ENCODE measurements at regions not wholly inside any gene's neighbourhood (a gene's known extent, or its start where the extent isn't known, plus 50 kb on each side); places are given as distances from the start of the nearest gene placed in this dataset.

- no peak for DNase-seq
These were observed 348.7 kb upstream of the CDH20 start for GRCh38 chr18:60984510-60984909.

DNA sequence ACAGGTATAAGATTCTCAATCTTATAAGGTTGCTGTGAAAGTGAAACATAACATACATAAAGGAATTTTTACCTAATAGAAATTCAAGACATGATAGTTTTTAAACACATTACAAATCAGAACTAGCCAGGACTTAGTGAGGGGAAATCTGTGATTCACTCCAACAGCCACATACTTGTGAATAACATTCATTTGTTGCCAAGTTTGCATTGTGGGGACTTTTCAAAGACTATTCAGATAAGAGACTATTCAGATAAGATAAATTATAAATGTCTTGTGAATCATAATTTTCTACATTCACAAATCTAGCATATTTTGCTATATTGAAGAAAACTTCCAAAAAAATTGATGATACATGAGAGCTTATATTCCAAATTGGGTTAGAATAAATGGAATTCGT lies 345.3 kb upstream of the CDH20 start:
- no peak for DNase-seq

GRCh38 chr18:60996326-60996725 lies 336.9 kb upstream of the CDH20 start:
- no peak for DNase-seq

- no peak for DNase-seq
These were observed 336.4 kb upstream of the CDH20 start for GRCh38 chr18:60996822-60997221.

DNA sequence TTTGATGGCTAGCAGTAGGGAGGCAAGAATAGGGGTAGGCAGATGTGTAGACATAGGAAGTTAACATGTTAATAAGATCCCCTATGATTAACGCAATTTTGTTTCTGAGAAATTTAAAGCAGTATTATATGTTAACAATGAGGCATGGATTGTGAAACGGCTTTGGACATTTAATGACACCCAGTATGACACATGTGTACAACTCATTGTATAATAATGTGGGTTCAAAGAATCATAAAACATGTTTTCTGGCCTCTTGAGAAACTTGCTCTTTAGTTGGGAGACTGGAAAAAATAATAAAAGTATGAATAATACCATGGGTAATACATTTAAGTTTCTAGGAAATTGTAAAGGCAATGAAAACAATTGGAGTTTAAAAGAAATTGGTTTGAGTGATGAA lies 332.1 kb upstream of the CDH20 start:
- no peak for DNase-seq

- no peak for DNase-seq
These were observed 326.5 kb upstream of the CDH20 start for GRCh38 chr18:61006687-61007224.

DNA sequence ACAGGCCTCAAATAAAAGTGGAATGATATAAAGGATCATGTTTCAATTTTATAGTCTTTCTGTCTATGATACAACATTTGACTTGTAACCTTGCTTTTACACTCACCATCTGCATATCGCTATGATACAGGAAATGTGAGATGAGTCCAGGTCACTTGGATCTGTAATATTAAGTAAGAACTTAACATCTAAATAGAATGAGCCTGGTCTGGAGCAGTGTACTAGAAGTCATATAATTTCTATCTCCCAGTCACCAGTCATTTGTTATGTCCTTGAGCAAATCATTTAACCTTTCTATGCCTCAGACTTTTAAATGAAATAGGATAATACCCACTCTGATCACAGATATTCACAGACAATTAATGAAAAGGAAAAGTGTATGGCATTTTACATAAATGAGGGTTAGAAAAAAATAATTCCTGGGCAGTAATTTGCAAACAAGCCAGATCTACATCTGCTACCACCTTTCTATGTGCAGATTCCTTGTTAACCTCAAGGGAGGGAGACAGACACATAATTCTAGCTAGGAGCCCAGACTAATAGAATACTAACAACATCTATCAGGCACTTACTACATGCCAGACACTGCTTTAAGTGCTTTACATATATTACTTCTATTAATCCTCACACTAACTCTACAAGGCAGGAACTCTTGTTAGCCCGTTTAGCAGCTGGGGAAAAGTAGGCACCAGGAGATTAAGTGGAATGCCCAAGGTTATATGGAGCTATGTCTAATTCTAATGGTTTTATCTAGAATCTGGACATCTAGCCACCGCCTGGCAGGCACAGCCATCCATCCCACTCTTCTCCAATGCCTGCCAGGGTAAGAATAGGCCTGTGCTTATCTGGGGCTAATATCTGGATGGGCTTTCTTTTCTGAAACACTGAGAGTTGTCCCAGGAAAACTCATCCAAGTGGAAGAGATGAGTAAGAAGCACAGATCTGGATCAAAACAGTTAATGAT lies 313.6 kb upstream of the CDH20 start:
- DNase-seq: no peak

DNA sequence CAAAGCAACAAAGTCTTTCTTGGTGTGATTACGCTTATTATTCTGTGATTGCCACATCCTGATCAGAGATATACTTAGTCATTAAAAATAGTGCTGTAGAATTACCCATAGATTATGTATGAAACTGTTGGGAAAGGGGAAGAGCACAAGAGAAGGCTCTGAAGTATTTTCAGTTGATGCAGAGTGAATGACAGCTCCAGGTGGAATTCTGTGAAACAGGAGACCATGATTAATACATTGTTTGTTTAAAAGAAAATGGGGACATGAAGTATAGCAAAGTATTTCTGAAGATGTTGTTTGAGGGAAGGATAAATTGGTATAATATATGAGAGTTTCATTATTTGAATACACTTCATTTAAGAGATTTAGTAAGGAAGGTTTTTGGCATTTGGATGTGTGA lies 307.6 kb upstream of the CDH20 start:
- DNase-seq: no peak

DNA sequence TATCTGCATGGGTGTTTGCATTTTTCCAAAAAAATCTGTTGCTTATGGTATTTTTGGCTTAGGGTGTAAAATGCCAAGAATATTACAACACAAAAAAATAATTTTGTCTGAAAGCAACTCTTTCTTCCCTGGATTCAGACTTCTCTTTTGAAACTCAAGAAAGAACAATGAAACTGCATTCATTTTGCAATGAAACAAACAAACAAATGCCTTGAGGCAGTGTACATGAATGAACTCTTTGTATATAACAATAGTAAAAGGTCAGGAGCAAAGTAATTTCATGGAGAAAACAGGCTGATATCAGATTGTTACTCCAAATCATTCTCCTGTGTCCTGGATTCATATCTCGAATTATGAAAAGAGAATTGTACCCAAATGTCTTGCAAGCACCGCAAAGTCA lies 301.6 kb upstream of the CDH20 start:
- no peak for DNase-seq

DNA sequence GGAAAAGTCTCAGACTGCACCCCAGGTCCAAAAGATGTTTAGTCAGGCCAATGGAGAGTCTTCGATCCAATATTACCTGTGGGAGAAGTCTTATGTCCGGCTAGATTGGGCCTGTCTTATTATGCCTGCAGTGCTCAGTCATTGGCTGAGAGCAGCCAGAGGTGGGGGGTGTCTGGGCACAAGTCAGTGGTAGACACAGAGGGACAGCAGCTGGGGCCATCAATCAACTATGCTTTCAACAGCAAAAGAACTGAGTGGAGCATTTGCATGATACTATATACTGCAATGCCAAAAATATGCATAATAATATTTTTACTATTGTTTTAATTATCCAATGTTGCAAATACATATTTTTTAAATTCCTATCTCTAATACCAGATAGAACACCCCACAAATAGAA lies 298.6 kb upstream of the CDH20 start:
- no peak for DNase-seq

GRCh38 chr18:61039251-61039650 lies 294.0 kb upstream of the CDH20 start:
- DNase-seq: no peak

DNA sequence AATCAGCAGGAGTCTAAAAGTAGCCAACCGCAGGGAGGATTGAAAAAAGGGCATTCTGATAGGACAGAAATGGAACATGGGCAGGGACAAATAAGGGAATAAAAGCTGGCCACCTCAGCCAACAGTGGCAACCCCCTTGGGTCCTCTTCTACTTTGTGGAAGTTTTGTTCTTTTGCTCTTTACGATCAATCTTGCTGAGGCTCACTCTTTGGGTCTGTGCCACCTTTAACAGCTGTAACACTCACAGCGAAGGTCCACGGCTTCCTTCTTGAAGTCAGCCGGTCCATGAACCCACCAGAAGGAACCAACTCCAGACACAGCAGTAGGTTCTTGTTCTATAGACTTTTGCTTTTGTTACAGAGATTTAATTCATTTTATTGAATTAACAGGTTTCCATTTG lies 285.4 kb upstream of the CDH20 start:
- no peak for DNase-seq

- DNase-seq: no peak
These were observed 275.8 kb upstream of the CDH20 start for GRCh38 chr18:61057443-61057842.

DNA sequence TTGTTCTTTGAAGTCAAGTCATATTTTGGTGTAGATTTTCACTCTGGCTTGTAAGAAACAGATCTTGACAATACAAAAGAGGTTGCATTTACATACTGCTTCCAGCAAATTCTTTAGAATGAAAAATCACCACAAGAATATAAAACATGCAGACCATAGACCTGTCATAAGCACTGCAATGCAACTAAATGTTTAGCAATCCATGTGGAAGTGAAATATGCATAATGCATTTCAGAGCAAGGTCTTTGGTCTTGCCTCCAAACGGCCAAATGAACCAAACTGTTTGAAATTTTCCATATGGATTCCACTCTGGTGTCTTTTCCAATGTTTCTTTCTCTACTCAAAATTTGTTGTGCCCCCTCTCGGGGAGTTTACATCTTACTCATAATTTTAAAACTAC lies 271.0 kb upstream of the CDH20 start:
- no peak for DNase-seq

- DNase-seq: no peak
These were observed 268.3 kb upstream of the CDH20 start for GRCh38 chr18:61064911-61065310.

DNA sequence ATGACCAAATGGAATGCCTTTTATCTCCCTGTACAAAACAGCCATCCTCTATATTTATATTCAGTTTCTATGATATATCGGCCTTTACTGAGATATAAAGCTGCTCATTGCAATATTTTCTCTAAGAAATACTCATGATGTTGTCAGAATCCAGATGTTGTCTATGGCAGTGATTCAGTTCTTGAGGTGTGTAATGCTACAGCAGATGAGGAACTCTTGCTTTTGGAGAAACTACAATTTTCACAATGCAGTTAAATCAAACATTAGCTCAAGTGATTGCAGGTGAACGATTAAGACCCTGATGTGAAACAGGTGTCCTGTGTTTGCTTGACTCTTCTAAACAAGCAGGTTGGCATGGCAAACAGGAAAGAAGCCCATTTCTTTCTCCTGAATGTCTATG lies 256.2 kb upstream of the CDH20 start:
- no peak for DNase-seq

DNA sequence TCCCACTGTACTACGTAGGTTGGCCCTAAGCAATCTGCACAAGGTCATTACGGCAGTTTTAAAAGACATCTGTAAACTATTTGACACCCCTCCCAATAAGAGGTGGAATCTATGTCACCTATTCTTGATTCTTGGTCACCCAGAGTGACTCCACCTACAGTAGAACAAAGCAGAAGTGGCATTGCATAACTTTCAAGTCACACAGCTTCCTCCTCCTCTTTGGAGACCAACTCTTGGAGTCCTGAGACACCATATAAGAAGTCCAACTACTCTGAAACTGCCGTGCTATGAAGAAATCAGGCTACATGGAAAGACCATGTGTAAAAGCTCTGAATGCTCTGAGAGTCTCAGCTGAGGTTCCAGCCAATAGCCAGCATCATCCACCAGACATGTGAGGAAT lies 253.5 kb upstream of the CDH20 start:
- no peak for DNase-seq

DNA sequence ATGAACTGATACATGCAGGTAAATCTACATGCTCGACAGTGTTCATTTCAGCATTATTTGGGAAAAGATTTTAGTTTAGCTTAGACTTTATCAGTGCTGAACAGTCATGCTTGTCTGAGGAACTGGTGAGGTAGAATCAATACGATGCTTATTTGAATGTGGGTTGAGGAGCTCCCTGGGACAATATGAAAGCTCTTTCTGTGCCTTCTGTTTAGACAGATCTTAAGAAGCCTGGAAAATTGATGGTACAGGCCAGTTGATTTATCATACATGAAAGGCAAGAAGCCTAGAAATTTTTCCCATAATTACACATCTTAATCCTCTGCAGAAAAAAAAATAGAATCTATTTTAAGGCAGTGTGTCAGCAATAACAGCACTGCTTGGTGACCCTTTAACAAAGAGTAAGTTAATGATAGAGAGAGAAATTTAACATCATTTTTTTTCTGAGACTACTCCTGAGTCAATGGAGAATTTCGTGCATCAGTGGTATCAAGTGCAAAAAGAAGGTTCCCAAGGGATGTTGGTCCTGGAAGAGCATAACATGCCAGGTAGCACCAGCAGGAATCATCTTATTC lies 252.2 kb upstream of the CDH20 start:
- DNase-seq: no peak

DNA sequence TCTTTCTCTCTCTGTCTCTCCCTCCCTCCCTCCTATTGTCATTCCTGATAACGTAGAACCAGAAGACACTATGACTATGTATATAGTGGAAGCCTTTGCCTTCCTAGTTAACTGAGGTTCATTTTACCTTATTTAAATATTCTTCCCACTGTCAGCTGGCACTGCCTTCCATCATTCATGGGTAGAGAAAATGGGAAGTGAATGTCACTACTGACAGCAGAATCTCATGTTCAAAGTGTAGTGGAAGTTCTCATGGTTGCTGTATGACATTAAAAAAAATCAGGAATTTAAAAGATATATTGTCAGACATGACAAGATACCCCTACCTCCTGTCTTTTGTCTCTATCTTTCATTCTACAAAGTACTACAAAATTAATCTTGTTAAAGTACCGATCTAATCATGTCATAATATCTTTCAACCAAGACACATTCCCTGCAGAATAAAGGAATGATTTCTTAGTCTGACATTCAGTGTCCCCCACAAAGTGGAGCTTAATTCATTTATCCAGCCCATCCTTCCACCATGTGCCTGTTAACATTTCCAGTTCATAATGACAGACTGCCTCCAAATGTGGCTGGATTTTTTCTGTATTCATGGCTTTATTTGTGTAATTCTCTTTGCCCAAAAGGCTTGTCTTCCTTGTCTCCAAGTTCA lies 250.1 kb upstream of the CDH20 start:
- no peak for DNase-seq

- no peak for DNase-seq
These were observed 248.2 kb upstream of the CDH20 start for GRCh38 chr18:61085036-61085435.

- DNase-seq: no peak
These were observed 247.5 kb upstream of the CDH20 start for GRCh38 chr18:61085761-61086160.

DNA sequence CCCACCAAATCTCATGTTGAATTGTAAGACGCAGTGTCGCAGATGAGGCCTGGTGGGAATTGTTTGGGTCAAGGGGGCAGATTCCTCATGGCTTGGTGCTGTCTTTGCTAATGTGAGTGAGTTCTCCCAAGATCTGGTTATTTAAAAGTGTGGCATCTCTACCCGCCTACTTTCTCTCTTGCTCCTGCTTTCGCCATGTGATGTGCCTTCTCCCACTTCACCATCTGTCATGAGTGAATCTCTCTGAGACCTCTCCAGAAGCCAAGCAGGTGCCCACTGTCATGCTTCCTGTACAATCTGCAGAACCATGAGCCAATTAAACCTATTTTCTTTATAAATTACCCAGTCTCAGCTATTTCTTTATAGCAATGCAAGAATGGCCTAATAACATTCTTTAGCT lies 246.6 kb upstream of the CDH20 start:
- no peak for DNase-seq

GRCh38 chr18:61091379-61091778 lies 241.9 kb upstream of the CDH20 start:
- DNase-seq: no peak

GRCh38 chr18:61093965-61094364 lies 239.3 kb upstream of the CDH20 start:
- DNase-seq: no peak
